ENCODE measurements at regions not wholly inside any gene's neighbourhood (a gene's known extent, or its start where the extent isn't known, plus 50 kb on each side); places are given as distances from the start of the nearest gene placed in this dataset.
A peak's percentile ranks its signal among the peaks of the same experiment; 100 is the strongest.
"Not testable (repeated sequence)": the region's sequence is repeated elsewhere in the genome, so short reads cannot be mapped to it uniquely, and the experiment has no call there.

DNA sequence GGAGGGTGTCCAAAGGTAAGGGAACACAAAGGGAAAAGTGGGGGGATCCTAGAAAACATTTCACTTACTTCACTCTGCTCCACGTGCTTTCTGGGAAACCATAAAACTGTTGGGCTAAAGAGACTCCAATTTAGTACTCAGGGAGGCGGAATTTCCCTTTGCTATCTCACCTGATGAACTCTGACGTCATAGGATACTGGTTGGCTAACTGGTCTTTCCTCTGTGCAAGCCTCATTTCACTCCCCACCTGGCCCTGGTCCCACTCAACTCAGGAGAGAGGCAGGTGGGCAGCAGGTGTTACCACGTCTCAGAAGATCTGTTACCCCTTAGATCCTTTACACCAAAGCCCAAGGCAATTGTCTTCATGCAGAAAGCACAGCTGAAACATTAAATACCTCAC is 51.8 kb upstream of the PMAIP1 start:
- DNase-seq: peak; percentile 42

DNA sequence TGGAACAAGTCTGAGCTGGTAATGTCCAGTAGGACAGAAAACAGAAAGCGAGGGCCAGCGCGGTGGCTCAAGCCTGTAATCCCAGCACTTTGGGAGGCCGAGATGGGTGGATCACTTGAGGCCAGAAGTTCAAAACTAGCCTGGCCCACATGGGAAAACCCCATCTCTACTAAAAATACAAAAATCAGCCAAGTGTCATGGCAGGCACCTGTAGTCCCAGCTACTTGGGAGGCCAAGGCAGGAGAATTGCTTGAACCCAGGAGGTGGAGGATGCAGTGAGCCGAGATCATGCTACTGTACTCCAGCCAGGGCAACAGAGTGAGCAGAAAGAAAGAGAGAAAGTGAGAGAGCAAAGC is 52.3 kb upstream of the PMAIP1 start:
- not testable (repeated sequence) for DNase-seq

DNA sequence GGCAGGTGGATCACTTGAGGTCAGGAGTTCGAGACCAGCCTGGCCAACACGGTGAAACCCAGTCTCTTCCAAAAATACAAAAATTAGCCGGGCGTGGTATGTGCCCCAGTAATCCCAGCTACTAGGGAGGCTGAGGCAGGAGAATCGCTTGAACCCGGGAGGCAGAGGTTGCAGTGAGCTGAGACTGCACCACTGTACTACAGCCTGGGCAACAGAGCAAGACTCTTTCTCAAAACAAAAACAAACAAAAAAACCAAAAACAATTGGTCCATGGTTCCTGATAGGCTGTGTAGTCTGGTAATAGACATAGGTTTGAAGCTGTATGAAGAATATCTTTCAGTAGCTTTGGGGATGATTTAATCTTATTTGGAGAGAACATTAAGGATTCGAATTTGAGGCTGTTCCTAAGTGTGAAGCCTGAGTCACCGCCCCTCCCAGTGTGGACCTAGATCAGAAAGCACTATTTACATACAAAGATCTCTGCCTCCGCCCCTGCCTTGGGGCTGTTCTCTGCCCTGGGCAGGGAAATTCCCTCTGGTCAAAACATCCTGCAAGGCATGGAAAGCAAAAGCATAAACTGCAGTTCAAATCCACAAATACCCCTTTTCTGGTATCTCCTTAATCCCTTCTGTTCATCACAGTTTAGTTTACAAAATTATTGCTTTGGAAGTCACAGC is 52.8 kb upstream of the PMAIP1 start:
- no peak for DNase-seq

DNA sequence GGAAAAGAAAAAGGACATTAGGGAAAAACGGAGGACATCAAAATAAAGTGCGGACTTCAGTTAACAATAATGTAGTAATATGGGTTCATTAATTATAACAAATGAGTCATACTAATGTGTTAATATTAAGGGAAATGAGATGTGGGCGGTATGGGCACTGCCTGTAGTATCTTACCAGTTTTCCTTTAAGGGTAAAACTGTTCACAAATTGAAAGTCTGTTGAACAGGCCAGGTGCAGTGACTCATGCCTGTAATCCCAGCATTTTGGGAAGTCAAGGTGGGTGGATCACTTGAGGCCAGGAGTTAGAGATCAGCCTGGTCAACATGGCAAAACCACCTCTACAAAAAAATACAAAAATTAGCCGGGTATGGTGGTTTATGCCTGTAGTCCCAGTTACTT is 56.8 kb upstream of the PMAIP1 start:
- no peak for DNase-seq

DNA sequence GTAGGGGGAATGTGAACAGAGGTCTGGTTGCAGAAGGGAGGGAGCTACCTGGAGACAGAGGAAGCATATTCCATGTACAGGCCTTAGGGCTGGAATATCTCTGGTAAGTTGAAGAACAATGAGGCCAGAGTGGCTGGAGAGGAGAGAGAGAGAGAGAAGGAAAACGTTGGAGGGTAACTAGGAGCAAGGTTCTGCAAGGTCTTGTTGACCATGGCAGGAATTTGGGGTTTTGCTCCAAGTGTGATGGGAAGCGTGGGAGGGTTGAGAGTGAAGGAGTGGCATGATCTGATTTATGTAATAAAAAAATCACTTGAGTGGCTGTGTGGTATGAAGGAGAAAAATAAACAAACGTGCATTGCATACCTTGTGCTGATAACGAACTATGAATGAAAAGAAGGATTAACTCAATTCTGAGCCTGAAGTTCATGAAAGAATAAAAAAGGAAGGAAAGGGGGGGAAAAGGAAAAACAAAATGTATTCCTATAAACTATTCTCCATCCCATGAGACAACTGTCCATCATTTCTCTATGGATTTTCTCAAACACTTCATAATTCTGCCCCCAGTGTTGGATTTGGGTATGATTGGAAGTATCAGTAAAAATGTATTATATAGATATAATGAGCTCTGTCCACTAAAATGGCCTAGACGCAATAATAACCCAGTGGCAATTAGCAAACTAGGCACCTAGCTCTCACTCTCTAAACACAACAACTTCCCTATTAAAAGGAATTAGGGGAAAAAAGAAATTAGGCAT is 59.7 kb upstream of the PMAIP1 start:
- DNase-seq: no peak

DNA sequence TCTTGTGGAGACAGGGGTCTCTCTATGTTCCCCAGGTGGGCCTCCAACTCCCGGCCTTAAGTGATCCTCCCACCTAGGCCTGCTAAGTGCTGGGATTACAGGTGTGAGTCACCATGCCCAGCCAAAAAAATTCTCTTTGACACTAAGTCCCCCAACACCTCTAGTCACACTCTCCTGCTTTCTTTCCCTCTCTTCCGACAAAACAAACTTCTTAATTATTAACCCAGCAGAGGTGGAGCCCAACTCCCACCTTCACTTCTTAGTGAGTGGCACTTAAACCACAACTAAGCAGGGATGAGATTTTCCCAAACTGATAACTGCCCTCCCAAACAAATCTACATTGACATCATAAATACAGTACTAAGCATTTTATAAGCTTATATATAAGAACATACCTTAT is 60.5 kb upstream of the PMAIP1 start:
- DNase-seq: no peak

DNA sequence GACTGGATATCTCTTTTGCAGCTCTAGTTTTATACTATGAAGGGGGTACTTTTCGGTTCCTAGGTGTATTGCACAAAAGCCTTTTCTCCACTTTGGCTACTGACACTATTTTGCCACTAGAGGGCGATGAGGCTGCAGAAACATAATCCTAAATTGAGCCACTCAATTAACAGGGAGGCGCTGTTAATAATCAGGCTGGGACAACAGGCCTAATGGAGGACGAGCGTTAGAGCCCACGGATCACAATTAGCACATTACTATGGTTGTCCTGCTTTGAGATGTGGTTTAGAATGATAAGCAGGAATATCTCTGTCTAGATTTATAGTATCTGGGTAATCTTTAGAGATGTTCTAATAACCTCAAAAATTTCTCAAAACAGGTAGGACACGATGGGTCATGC is 62.2 kb upstream of the PMAIP1 start:
- peak; percentile 65 for DNase-seq

DNA sequence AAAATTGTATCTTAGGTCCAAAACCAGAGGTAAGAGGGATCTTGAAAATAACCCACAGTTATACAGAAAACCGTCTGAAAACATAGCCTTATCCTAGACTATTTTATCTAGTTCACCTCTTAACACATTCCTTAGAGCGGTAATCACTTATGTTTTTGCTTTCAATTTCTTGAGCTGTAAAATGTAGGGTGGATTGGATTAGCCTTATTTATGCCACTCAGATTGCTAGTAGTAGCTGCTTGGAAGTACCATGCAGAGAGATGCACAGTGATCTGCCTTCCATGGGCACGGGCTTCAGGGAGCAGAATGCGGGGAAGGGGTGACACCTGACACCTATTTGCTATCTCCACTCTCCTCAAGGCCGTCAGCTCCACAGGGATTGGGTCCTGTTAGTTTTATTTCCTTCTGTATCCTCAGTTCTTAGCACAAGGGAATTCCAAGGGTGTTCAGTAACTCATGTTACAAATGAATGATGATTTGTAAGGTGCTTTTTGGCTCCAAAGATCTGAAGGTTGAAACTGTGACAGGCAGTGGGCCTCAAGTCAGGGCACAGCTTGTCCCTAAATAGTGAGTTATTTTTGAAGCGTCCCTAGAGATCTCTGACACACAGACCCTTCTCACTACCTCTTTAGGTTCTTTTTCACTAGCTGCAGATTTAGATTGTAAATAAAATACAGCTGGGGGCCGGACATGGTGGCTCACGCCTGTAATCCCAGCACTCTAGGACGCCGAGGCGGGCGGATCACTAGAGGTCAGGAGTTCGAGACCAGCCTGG is 64.0 kb upstream of the PMAIP1 start:
- DNase-seq: no peak

DNA sequence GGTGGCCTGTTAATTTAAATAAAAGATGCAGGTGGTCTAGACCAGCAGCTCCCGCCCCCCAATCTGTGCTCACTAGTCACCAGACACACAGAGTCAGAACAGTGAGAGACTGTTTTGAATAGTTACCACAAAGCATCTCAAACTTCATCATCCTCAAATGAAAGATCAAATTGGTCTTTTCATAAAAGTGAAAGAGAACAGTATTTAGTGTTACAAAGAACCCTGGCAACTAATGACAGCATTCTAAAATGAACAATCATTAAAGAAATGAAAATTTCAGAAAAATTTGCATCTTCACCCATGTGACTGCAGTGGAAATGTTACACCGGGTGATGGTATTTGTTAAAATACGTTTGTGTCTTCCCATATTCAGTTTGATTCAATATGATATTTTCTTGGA is 65.5 kb upstream of the PMAIP1 start:
- DNase-seq: no peak

DNA sequence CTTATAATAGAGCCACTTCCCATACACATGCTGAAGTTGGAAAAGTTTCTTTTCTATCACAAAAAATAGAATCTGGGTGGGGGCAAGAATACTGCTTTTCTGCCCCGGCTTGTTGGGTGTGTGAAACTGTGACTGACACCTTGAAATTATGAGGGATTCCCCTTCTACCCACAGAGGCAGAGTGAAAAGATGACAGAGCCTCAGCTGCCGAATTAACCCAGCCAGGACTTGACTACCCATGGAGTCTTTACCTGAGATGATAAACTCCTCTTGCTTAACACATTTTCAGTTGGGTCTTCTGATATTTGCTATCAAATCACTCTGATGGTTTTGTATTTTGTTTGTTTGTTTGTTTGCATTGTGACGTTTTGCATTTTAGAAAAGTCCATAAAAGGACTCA is 66.0 kb upstream of the PMAIP1 start:
- DNase-seq: no peak

DNA sequence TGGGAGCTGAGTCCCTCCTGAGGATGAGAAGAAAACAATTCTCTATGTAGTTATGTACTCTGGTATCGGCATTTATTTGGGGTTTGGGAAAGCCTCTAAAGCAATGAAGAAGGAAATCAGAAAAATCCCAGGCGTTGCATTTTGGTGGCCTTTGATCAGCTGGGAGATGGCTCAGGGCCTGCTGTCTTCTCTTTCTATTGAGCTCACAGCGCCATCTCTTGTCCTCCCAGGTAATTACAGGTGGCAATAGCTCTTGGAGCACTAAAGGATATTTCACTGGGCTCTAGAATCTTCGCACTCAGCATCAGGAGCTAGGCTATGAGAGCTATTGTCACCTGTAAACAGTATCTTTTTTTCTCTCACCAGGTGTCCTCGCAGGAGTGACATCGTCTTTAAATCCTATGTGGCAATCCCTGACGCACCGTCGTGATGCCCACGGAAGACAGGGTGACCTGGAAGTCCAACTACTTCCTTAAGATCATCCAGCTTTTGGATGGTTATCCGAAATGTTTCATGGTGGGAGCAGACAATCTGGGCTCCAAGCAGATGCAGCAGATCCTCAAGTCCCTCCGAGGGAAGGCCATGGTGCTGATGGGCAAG is 76.1 kb upstream of the PMAIP1 start:
- peak; percentile 76 for DNase-seq

DNA sequence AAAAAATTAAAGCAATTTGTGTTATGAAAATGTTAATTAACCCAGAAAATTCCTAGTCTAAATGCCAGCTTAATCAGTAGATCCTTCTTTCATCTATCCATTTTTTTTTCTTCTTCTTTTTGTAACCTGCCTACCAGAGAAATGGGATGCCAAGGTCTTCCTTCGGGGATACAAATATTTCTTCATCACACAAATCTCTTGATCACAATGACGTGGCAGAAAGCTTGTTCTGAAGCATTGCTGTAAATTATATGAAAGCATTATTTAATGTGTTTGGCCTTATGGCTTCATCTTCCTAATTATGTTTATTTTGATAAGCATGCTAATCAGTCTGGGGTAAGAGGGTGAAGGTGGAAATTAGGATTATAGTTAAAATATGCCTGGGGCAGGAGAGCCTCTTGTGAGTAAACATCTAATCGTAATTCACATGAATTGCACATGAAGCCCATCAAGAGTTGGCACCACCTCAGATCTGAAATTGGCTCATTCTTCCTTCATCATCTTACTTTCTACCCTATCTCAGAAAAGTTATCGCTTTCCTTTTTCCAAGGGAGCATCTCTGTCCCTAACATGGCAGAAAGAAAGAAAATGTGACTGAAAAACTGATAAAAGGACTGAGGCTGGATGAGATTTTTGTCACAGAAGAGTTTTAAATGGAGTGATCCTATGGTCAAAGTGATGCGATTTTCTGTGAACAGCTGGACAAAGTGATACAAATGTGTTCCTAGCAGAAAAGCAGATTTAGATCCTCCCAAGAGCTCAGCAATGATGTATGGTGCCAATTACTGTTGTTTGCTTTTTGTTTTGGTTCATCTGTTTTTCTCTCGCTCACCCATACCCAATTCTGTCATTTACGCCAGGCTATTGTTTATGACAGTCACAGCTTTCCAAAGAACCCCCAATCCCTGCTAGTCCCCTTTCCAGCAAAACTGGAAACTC is 76.9 kb upstream of the PMAIP1 start:
- no peak for DNase-seq

DNA sequence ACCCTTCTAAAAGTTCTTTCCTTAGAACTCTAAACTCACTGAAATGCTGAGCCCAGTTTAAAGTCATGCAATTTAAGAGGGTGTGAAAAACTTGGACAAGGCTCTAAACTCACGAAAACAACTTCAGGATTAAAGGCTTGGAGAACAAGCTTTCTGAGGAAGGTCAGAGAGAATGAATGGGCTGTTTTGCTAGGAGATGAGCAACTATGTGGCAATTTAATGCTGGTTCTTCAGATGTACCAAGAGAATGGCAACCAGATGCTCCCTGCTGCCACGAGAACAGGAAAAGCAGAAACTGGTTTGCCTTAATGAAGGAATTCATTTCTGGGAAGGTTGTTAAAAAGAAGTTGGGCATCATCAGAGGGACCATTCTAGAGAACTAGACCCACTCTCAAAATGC is 77.8 kb upstream of the PMAIP1 start:
- DNase-seq: no peak

DNA sequence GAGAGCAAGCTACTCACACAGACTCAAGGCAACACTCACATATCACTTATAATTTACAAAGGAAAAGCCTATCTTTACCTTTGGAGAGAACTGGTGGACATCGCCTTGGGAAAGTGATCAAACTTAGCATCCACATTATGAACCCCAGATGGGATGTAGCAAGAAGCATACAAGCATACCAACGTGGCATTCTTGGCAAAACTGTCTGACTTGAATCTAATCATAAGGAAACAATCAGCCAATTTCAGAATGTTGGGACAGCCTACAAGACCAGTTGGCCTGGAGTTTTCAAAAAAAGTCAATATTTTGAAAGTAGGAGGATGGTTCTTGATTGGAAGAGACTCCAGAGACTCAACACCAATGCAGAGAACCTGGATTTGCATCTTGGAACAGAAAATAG is 79.1 kb upstream of the PMAIP1 start:
- no peak for DNase-seq

DNA sequence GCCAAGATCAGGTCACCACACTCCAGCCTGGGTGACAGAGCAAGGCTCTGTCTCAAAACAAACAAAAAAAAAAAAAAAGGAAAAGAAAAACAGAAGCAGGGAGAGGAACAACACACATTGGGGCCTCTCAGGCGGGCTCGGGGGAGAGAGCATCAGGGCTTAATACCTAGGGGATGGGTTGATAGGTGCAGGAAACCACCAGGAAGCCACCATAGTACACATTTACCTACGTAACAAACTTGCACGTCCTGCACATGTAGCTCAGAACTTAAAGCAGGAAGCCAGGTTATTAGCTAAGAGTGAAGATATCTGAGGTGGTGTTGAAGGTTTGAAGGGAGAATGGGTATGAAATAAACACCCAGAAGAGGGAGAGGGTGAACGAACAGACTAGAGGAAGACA is 81.0 kb upstream of the PMAIP1 start:
- no peak for DNase-seq

DNA sequence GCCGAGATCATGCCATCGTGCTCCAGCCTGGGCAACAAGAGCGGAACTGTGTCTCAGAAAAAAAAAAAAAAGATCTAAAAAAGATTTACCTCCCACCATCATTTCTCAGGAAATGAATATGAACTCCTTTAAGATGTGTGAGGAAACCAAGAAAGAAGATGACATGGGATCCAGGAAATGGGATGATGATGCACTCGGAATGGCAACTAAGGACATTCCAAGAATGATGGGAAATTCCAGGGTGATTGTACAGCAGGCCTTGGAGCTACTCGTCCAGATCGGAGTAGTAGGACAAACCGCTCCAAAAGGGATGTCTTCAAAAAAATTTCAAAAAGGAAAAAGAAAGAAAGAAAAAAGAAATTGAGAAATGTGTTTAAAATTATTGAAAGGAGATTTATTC is 84.9 kb upstream of the PMAIP1 start:
- DNase-seq: no peak

DNA sequence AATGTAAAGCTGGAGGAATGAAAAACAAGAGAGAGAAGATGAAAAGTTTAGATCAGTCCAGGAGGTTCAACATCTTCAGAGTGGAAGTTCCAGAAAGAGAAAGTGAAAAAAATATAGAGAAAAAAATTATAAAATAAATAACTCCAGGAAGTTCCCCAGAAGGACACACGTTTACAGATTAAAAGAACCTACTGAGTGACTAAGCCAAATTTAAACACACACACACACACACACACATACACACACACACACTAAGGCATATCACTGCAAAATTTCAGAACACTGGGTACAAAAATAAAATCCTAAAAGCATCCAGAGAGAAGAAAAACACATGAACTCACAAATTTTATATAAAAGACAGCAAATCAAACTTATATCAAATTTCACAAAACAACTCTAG is 85.9 kb upstream of the PMAIP1 start:
- DNase-seq: no peak

DNA sequence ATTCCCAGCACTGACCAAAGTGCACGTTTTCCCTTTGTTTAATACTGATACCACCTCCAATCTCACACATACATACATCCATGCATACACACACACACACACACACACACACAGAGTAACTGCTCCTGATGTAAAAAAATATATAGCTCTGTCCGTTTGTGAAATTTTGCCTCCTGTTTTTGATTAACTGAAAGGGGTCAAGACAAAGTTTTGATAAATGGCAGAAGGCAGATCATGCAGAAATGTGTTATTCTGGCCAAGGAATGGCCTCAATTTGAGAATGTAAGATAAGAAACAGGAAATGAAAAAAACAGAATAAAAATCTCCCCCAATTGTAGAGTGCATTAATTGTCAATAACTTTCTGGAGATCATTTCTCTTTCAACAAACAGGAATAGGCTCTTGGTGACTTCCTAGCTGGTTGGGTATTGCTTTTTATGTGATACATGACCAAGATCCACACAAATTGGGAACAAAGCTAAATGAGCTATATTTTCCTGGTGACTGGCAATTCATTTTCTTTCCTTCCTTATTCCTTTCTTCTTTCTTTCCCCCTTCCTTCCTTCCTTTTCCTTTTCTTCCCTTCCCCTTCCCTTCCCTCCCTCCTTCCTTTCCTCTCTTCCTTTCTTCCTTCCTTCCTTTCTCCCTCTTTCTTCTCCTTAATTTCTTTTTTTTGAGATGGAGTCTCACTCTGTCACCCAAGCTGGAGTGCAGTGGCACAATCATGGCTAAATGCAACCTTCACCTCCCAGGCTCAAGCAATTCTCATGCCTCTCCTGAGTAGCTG is 88.9 kb upstream of the PMAIP1 start:
- no peak for DNase-seq

DNA sequence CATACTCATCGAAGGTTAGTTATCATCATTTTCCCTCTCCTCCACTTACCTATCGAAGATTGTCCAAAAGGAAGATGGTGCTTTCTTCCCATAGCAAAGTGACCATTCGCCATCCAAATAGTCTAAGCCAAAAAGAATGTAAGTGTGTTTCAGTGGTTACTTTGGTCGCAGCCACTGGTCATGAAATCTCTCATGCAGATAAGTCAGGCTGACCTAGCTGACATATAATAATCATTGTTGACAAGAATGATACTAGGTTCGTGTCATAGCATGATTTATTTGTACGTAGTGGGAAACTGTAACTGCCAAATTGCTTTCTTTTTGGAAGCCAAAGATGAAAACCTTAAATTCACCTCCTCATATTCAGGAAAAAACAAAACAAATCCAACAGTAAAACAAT is 89.6 kb upstream of the PMAIP1 start:
- no peak for DNase-seq

DNA sequence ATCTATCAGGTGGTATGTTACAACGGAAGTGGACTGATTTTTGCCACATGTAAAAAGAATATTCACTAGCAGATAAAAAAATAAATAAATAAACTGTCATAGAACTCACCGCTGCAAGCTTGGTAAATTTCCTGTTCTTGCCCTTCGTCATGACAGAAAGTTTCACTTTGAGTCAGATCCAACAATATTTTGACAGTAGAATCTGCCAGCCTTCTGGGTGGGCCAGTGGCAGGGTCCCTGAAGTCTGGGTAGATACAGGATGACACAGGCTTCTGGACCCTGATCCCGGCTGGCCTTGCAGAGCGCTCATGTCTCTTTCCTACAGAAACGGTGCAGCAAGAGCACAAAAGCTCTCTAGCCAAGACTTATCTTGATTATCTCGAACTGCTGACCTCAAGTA is 97.8 kb upstream of the PMAIP1 start:
- no peak for DNase-seq

DNA sequence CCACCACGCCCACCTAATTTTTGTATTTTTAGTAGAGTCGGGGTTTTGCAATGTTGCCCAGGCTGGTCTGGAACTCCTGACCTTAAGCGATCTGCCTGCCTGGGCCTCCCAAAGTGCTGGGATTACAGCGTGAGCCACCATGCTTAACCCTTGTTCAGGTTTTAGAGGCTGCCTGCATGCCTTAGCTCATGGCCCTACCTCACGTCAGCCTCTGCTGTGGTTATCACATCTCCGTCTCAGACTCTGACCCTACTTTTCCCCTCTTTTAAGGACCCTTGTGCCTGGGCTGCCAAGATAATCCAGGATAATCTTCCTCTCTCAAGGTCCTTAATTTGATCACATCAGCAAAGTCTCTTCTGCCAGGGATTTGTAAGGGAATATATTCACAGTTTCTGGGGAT is 98.2 kb upstream of the PMAIP1 start:
- no peak for DNase-seq

DNA sequence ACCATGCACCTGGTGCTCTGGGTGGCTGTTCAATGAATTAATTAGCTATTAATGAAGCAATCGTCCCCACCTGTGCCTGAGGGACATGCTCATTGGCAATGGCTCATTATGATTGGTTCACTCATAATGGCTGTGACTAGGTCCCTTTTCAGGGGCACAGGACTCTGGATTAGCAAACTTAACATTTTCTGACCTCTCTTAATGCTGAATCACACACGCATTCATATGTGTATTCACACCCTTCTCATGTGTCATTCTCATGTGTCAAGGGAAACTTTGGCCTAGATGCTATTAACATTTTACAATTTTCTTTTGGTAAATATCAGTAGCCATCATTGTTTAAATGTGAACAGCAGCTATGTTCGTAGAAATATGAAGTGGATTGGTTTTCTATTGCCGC is 98.9 kb upstream of the PMAIP1 start:
- DNase-seq: no peak
